ENCODE measurements at regions not wholly inside any gene's neighbourhood (a gene's known extent, or its start where the extent isn't known, plus 50 kb on each side); places are given as distances from the start of the nearest gene placed in this dataset.

GRCh38 chr2:20150110-20150706 lies 74.7 kb downstream of the SDC1 start:
- DNase-seq, result no peak

- no peak for DNase-seq
Measured at GRCh38 chr2:20149703-20150030, 75.3 kb downstream of the SDC1 start.

- DNase-seq, result no peak
Measured at GRCh38 chr2:20148923-20149702, 75.8 kb downstream of the SDC1 start.

GRCh38 chr2:20148426-20148922 lies 76.5 kb downstream of the SDC1 start:
- no peak for DNase-seq

- no peak for DNase-seq
Measured at GRCh38 chr2:20147351-20147750, 77.6 kb downstream of the SDC1 start.

- DNase-seq, result no peak
Measured at GRCh38 chr2:20146401-20146800, 78.5 kb downstream of the SDC1 start.

- peak; percentile 12 to 52 for DNase-seq
Measured at GRCh38 chr2:20145497-20146193, 79.3 kb downstream of the SDC1 start.

GRCh38 chr2:20144861-20145260 lies 80.1 kb downstream of the SDC1 start:
- peak; percentile 31 to 56 for DNase-seq

- DNase-seq, result no peak
Measured at GRCh38 chr2:20144196-20144595, 80.7 kb downstream of the SDC1 start.

GRCh38 chr2:20143263-20143662 lies 81.7 kb downstream of the SDC1 start:
- no peak for DNase-seq

GRCh38 chr2:20141806-20142205 lies 83.1 kb downstream of the SDC1 start:
- no peak for DNase-seq

- peak in 1 of 2 donors; percentile 16 for DNase-seq
Measured at GRCh38 chr2:20141056-20141762, 83.7 kb downstream of the SDC1 start.

- DNase-seq, result no peak
Measured at GRCh38 chr2:20140321-20141055, 84.4 kb downstream of the SDC1 start.

- DNase-seq, result no peak
Measured at GRCh38 chr2:20139407-20140172, 85.3 kb downstream of the SDC1 start.

- DNase-seq, result no peak
Measured at GRCh38 chr2:20138696-20139095, 86.2 kb downstream of the SDC1 start.

- DNase-seq, result no peak
Measured at GRCh38 chr2:20137884-20138283, 86.5 kb upstream of the LAPTM4A start.

- DNase-seq, result no peak
Measured at GRCh38 chr2:20137131-20137571, 85.7 kb upstream of the LAPTM4A start.

- no peak for DNase-seq
Measured at GRCh38 chr2:20136149-20136548, 84.7 kb upstream of the LAPTM4A start.

GRCh38 chr2:20135631-20136050 lies 84.2 kb upstream of the LAPTM4A start:
- peak; percentile 62 to 80 for DNase-seq

- no peak for DNase-seq
Measured at GRCh38 chr2:20132990-20133535, 81.6 kb upstream of the LAPTM4A start.
